Left ventricle myocardium superior (tissue), 1 donor: ENCODE measurements at regions not wholly inside any gene's neighbourhood (a gene's known extent, or its start where the extent isn't known, plus 50 kb on each side); places are given as distances from the start of the nearest gene placed in this dataset.
"Not testable (repeated sequence)": the region's sequence is repeated elsewhere in the genome, so short reads cannot be mapped to it uniquely, and the experiment has no call there.

ENCODE experiments used
- ATAC-seq: fragments of 200-7000 bp; cut with Tn5 transposase; one replicate; pipeline ENCODE4 v1.9.1; 2020; ENCODE audit warnings: mild to moderate bottlenecking, moderate library complexity
- DNase-seq: peaks from one replicate; pipeline ENCODE4 v3.0.0-alpha.2; 2020
- intact Hi-C: fragments of 100-400 bp; cut with micrococcal nuclease; formaldehyde crosslinking; loops from one replicate; pipeline ENCODE4 v1.11.0; 2022
- donor health status: DM: no; HTN: yes; CAD: no; lungs with severe emphysema.

GRCh38 chr12:115818973-115819372 is 458.5 kb downstream of the MED13L start:
- intact Hi-C loops, result no loop called here
- DNase-seq, result no peak
- no peak for ATAC-seq

GRCh38 chr12:115817389-115817788 is 460.1 kb downstream of the MED13L start:
- no peak for DNase-seq
- ATAC-seq, result no peak

GRCh38 chr12:115815924-115816323 is 461.6 kb downstream of the MED13L start:
- no peak for DNase-seq
- ATAC-seq, result no peak
- intact Hi-C loops, result no loop called here

More at GRCh38 chr12:115817389-115817788, 460.1 kb downstream of the MED13L start:
- intact Hi-C loops, result no loop called here

- intact Hi-C loops, result no loop called here
- DNase-seq (no peak), ATAC-seq (no peak)
Measured at GRCh38 chr12:115813256-115813655, 464.2 kb downstream of the MED13L start.

- no peak for ATAC-seq
- intact Hi-C loops, result no loop called here
- no peak for DNase-seq
Measured at GRCh38 chr12:115811929-115812328, 465.6 kb downstream of the MED13L start.

GRCh38 chr12:115811045-115811444 is 466.4 kb downstream of the MED13L start:
- ATAC-seq, result no peak
- intact Hi-C loops, result no loop called here

GRCh38 chr12:115810122-115810901 is 467.2 kb downstream of the MED13L start:
- DNase-seq (no peak), ATAC-seq (no peak)
- intact Hi-C loops, result no loop called here

More at GRCh38 chr12:115811045-115811444, 466.4 kb downstream of the MED13L start:
- no peak for DNase-seq

GRCh38 chr12:115806000-115806399 is 471.5 kb downstream of the MED13L start:
- DNase-seq, result no peak
- ATAC-seq, result no peak
- intact Hi-C loops, result no loop called here

- intact Hi-C loops, result no loop called here
- ATAC-seq, result no peak
- DNase-seq, result no peak
Measured at GRCh38 chr12:115802767-115803166, 474.7 kb downstream of the MED13L start.

GRCh38 chr12:115801871-115802270 is 475.6 kb downstream of the MED13L start:
- intact Hi-C loops, result no loop called here
- DNase-seq (peak; percentile 27), ATAC-seq (no peak)

- ATAC-seq (no peak), DNase-seq (no peak)
- intact Hi-C loops, result no loop called here
Measured at GRCh38 chr12:115799610-115800009, 477.9 kb downstream of the MED13L start.

GRCh38 chr12:115798309-115798917 is 479.1 kb downstream of the MED13L start:
- intact Hi-C loops, result no loop called here
- ATAC-seq (no peak), DNase-seq (no peak)

- ATAC-seq, result no peak
- intact Hi-C loops, result no loop called here
- DNase-seq, result no peak
Measured at GRCh38 chr12:115794659-115795081, 482.8 kb downstream of the MED13L start.

- intact Hi-C loops, result no loop called here
- peak; percentile 79 for DNase-seq
- peak; percentile 99 for ATAC-seq
Measured at GRCh38 chr12:115791331-115791730, 486.2 kb downstream of the MED13L start.

- ATAC-seq (no peak), DNase-seq (no peak)
- intact Hi-C loops, result no loop called here
Measured at GRCh38 chr12:115790526-115790925, 487.0 kb downstream of the MED13L start.

- intact Hi-C loops, ATAC-seq, DNase-seq: not testable (repeated sequence)
Measured at GRCh38 chr12:115786490-115786889, 491.0 kb downstream of the MED13L start.

- ATAC-seq (no peak), DNase-seq (no peak)
- intact Hi-C loops, result no loop called here
Measured at GRCh38 chr12:115785548-115785947, 491.9 kb downstream of the MED13L start.

GRCh38 chr12:115776399-115776798 is 501.1 kb downstream of the MED13L start:
- no peak for ATAC-seq
- intact Hi-C loops, result no loop called here
- no peak for DNase-seq

- intact Hi-C loops, result no loop called here
- DNase-seq, result no peak
- no peak for ATAC-seq
Measured at GRCh38 chr12:115774148-115774895, 503.2 kb downstream of the MED13L start.

- intact Hi-C loops, result no loop called here
- DNase-seq (no peak), ATAC-seq (no peak)
Measured at GRCh38 chr12:115771601-115772000, 505.9 kb downstream of the MED13L start.
